Fibroblast of peridontal ligament (primary cell): ENCODE measurements at regions not wholly inside any gene's neighbourhood (a gene's known extent, or its start where the extent isn't known, plus 50 kb on each side); places are given as distances from the start of the nearest gene placed in this dataset.
"Not testable (repeated sequence)": the region's sequence is repeated elsewhere in the genome, so short reads cannot be mapped to it uniquely, and the experiment has no call there.

Experiments used
- DNase-seq: peaks from one replicate; pipeline ENCODE4 v3.0.0-alpha.2; 2010; ENCODE audit errors: extremely low read depth

- DNase-seq, result no peak
Measured at GRCh38 chr12:125772403-125772802, 707.2 kb downstream of the AACS start.

GRCh38 chr12:125773033-125773640 lies 707.9 kb downstream of the AACS start:
- DNase-seq, result no peak

- DNase-seq, result no peak
Measured at GRCh38 chr12:125775507-125775906, 710.3 kb downstream of the AACS start.

- DNase-seq, result no peak
Measured at GRCh38 chr12:125776212-125776611, 711.0 kb downstream of the AACS start.

- DNase-seq, result peak; percentile 1
Measured at GRCh38 chr12:125786143-125786542, 720.9 kb downstream of the AACS start.

GRCh38 chr12:125794401-125794800 lies 729.2 kb downstream of the AACS start:
- peak; percentile 54 for DNase-seq

- peak; percentile 68 for DNase-seq
Measured at GRCh38 chr12:125797421-125798175, 732.4 kb downstream of the AACS start.

- DNase-seq, result no peak
Measured at GRCh38 chr12:125804660-125805059, 739.4 kb downstream of the AACS start.

GRCh38 chr12:125824276-125824675 lies 759.0 kb downstream of the AACS start:
- no peak for DNase-seq

GRCh38 chr12:125835852-125836251 lies 770.6 kb downstream of the AACS start:
- DNase-seq, result no peak

- DNase-seq, result no peak
Measured at GRCh38 chr12:125836647-125837046, 771.4 kb downstream of the AACS start.

GRCh38 chr12:125841332-125841731 lies 776.1 kb downstream of the AACS start:
- DNase-seq, result no peak

- DNase-seq, result peak; percentile 2
Measured at GRCh38 chr12:125852116-125852515, 786.9 kb downstream of the AACS start.

- DNase-seq, result no peak
Measured at GRCh38 chr12:125852679-125853078, 787.4 kb downstream of the AACS start.

GRCh38 chr12:125853670-125854069 lies 788.4 kb downstream of the AACS start:
- no peak for DNase-seq

GRCh38 chr12:125856366-125856765 lies 791.1 kb downstream of the AACS start:
- DNase-seq, result no peak

GRCh38 chr12:125856896-125857295 lies 791.7 kb downstream of the AACS start:
- DNase-seq, result no peak

GRCh38 chr12:125860672-125861288 lies 795.5 kb downstream of the AACS start:
- DNase-seq, result no peak

- no peak for DNase-seq
Measured at GRCh38 chr12:125861299-125862281, 796.4 kb downstream of the AACS start.

GRCh38 chr12:125865236-125865635 lies 800.0 kb downstream of the AACS start:
- not testable (repeated sequence) for DNase-seq

GRCh38 chr12:125871811-125872594 lies 806.8 kb downstream of the AACS start:
- DNase-seq, result no peak
